Endodermal cell (in vitro differentiated cells): ENCODE measurements at regions not wholly inside any gene's neighbourhood (a gene's known extent, or its start where the extent isn't known, plus 50 kb on each side); places are given as distances from the start of the nearest gene placed in this dataset.

Source experiments
- DNase-seq: peaks from one replicate; pipeline ENCODE4 v3.0.0-alpha.2; 2017
- H3K27ac ChIP-seq: 2 replicates; pipeline ENCODE4 v1.5.1; 2013; ENCODE audit warnings: mild to moderate bottlenecking, low read depth, low read length, moderate library complexity
- H3K27me3 ChIP-seq: 2 replicates; pipeline ENCODE4 v1.6.1; 2013; ENCODE audit warnings: mild to moderate bottlenecking, low read length, moderate library complexity; ENCODE audit not compliant: insufficient read depth, control insufficient read depth, poor library complexity, severe bottlenecking
- H3K36me3 ChIP-seq: 2 replicates; pipeline ENCODE4 v1.7.0; 2013; ENCODE audit warnings: mild to moderate bottlenecking, low read length, moderate library complexity; ENCODE audit not compliant: control insufficient read depth, insufficient read depth
- H3K4me1 ChIP-seq: one replicate; pipeline ENCODE4 v1.7.0; 2013; ENCODE audit warnings: low read length; ENCODE audit not compliant: control insufficient read depth, insufficient read depth
- H3K4me3 ChIP-seq: 2 replicates; pipeline ENCODE4 v1.5.1; 2013; ENCODE audit warnings: mild to moderate bottlenecking, low read length, moderate library complexity
- H3K9ac ChIP-seq: 2 replicates; pipeline ENCODE4 v1.6.1; 2013; ENCODE audit warnings: mild to moderate bottlenecking, low read length, moderate library complexity; ENCODE audit not compliant: poor library complexity, severe bottlenecking; ENCODE audit errors: extremely low read depth
- H3K9me3 ChIP-seq: 2 replicates; pipeline ENCODE4 v1.6.1; 2013; ENCODE audit warnings: mild to moderate bottlenecking, low read length, moderate library complexity; ENCODE audit not compliant: control insufficient read depth
- H3K27ac Mint-ChIP-seq: 2 replicates; pipeline ENCODE4 v1.8.0; 2020; ENCODE audit warnings: mixed read lengths
- H3K27me3 Mint-ChIP-seq: 2 replicates; pipeline ENCODE4 v1.8.0; 2021; ENCODE audit warnings: mild to moderate bottlenecking, mixed read lengths; ENCODE audit not compliant: insufficient read depth
- H3K36me3 Mint-ChIP-seq: 2 replicates; pipeline ENCODE4 v1.8.0; 2020; ENCODE audit warnings: low read depth, mixed read lengths
- H3K4me1 Mint-ChIP-seq: 2 replicates; pipeline ENCODE4 v1.8.0; 2020; ENCODE audit warnings: mixed read lengths
- H3K4me3 Mint-ChIP-seq: 2 replicates; pipeline ENCODE4 v1.8.0; 2020; ENCODE audit warnings: mild to moderate bottlenecking, moderate library complexity, mixed read lengths
- H3K9me3 Mint-ChIP-seq: 2 replicates; pipeline ENCODE4 v1.8.0; 2020; ENCODE audit warnings: mild to moderate bottlenecking, mixed read lengths
- WGBS, 2 experiments: methylation state at CpG; one replicate each; pipeline versions ENCODE4 v1.1.5 to v1.1.7; 2013; ENCODE audit warnings: missing lambda C conversion rate in 2 of 2, mixed read lengths in 1 of 2; ENCODE audit not compliant: insufficient coverage in 1 of 2, insufficient read length in 1 of 2; 5-methylcytosine and 5-hydroxymethylcytosine counted together
- TF ChIP-seq, protein P1 (sequence below): fragments of 200-600 bp; sonication (generic); conservative IDR thresholded peaks from 2 replicates; pipeline ENCODE4 v1.5.0; 2021; ENCODE audit warnings: antibody characterized with exemption, mild to moderate bottlenecking

DNA sequence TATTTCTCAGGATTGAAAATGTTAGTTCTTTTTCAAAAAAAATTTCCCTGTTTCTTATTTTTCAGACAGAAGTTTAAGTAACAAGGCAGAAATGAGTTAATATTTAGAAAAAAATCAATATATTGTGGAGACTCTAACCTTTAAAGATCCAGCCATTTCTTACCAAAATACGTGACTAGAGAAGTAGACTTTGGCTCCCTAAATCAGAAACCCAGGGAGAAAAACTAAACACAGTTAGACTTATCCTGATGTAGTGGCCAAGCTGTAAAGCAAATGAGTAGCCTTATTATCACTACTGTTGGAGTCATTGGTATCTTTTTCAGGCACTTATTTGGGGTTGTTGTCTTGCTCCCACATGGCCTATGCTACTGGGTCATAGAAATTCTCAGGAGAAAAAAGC, 1556.4 kb upstream of the ADGRL3 start:
- Mint-ChIP-seq H3K4me1 (no peaks in the 10 kb centered on the region), H3K27me3 (no peaks in the 10 kb centered on the region), H3K4me3 (no peak overlapping the region), H3K27ac (no peak overlapping the region), H3K36me3 (no peaks in the 10 kb centered on the region), H3K9me3 (no peaks in the 10 kb centered on the region)
- Histone ChIP-seq H3K9ac (no peak overlapping the region), H3K9me3 (peaks cover 4% of the 10 kb centered on the region), H3K4me3 (no peak overlapping the region), H3K27ac (no peak overlapping the region), H3K4me1 (no peaks in the 10 kb centered on the region), H3K36me3 (no peaks in the 10 kb centered on the region), H3K27me3 (no peaks in the 10 kb centered on the region)
- TF ChIP-seq, protein P1, sequence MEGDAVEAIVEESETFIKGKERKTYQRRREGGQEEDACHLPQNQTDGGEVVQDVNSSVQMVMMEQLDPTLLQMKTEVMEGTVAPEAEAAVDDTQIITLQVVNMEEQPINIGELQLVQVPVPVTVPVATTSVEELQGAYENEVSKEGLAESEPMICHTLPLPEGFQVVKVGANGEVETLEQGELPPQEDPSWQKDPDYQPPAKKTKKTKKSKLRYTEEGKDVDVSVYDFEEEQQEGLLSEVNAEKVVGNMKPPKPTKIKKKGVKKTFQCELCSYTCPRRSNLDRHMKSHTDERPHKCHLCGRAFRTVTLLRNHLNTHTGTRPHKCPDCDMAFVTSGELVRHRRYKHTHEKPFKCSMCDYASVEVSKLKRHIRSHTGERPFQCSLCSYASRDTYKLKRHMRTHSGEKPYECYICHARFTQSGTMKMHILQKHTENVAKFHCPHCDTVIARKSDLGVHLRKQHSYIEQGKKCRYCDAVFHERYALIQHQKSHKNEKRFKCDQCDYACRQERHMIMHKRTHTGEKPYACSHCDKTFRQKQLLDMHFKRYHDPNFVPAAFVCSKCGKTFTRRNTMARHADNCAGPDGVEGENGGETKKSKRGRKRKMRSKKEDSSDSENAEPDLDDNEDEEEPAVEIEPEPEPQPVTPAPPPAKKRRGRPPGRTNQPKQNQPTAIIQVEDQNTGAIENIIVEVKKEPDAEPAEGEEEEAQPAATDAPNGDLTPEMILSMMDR, result no peak
- 83 to 100% methylated on average over 1 of the region's 1 CpG for WGBS, 2 experiments
- DNase-seq, result no peak

DNA sequence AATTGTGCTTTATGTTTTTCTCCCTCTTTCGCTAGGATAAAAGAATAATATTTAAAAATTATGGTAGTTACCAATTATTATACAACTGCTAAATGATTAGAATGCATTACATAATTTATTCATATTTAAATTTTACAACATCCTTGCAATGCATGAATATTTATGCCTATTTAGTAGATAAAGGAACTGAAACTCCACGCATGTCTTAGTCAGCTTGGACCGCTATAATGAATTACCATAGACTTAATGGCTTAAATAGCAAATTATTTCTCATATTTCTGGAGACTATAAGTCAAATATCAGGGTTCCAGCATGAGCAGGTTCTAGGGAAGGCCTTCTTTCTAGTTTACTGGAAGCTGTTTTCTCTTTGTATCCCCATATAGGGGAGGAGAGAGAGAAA, 1555.4 kb upstream of the ADGRL3 start:
- 88% methylated on average over 2 of the region's 3 CpGs; no CpG with 5 or more reads in 1 of the 2 experiments for WGBS, 2 experiments
- TF ChIP-seq, protein P1, result no peak
- no peaks in the 10 kb centered on the region for H3K4me1 Mint-ChIP-seq

DNA sequence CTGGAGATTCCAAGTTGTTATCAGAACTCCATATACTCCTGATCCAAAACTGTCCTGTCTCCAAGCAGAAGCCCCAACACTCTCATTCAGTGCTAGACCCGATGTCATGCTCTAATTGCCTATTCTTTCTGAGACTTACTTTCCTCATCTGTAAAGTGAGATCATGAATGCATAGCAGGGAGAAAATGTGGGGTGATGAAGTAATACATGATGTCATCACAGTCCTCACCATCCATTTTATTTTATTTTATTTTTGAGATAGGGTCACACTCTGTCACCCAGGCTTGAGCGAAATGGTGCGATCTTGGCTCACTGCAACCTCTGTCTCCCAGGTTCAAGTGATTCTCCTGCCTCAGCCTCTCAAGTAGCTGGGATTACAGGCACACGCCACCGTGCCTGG, 1554.0 kb upstream of the ADGRL3 start:
- H3K27ac Mint-ChIP-seq, result no peak overlapping the region
- H3K36me3 ChIP-seq, result no peaks in the 10 kb centered on the region
- no peaks in the 10 kb centered on the region for H3K9me3 Mint-ChIP-seq
- 65 to 95% methylated on average over 3 to 5 of the region's 5 CpGs for WGBS, 2 experiments
- no peaks in the 10 kb centered on the region for H3K9me3 ChIP-seq
- no peaks in the 10 kb centered on the region for H3K27me3 Mint-ChIP-seq
- no peaks in the 10 kb centered on the region for H3K27me3 ChIP-seq
- no peaks in the 10 kb centered on the region for H3K4me1 ChIP-seq
- H3K4me3 Mint-ChIP-seq, result no peak overlapping the region
- no peak overlapping the region for H3K27ac ChIP-seq
- no peak for DNase-seq
- TF ChIP-seq, protein P1, result no peak
- no peak overlapping the region for H3K9ac ChIP-seq
- no peak overlapping the region for H3K4me3 ChIP-seq
- H3K4me1 Mint-ChIP-seq, result no peaks in the 10 kb centered on the region
- H3K36me3 Mint-ChIP-seq, result no peaks in the 10 kb centered on the region

More for the DNA sequence above, 1555.4 kb upstream of the ADGRL3 start:
- H3K36me3 ChIP-seq, result no peaks in the 10 kb centered on the region
- Mint-ChIP-seq H3K9me3 (no peaks in the 10 kb centered on the region), H3K4me3 (no peak overlapping the region), H3K27me3 (no peaks in the 10 kb centered on the region), H3K36me3 (no peaks in the 10 kb centered on the region), H3K27ac (no peak overlapping the region)
- H3K27ac ChIP-seq, result no peak overlapping the region
- no peak for DNase-seq
- no peaks in the 10 kb centered on the region for H3K27me3 ChIP-seq
- H3K4me1 ChIP-seq, result no peaks in the 10 kb centered on the region
- no peak overlapping the region for H3K9ac ChIP-seq
- H3K9me3 ChIP-seq, result no peaks in the 10 kb centered on the region
- no peak overlapping the region for H3K4me3 ChIP-seq
